ENCODE measurements at regions not wholly inside any gene's neighbourhood (a gene's known extent, or its start where the extent isn't known, plus 50 kb on each side); places are given as distances from the start of the nearest gene placed in this dataset.

DNA sequence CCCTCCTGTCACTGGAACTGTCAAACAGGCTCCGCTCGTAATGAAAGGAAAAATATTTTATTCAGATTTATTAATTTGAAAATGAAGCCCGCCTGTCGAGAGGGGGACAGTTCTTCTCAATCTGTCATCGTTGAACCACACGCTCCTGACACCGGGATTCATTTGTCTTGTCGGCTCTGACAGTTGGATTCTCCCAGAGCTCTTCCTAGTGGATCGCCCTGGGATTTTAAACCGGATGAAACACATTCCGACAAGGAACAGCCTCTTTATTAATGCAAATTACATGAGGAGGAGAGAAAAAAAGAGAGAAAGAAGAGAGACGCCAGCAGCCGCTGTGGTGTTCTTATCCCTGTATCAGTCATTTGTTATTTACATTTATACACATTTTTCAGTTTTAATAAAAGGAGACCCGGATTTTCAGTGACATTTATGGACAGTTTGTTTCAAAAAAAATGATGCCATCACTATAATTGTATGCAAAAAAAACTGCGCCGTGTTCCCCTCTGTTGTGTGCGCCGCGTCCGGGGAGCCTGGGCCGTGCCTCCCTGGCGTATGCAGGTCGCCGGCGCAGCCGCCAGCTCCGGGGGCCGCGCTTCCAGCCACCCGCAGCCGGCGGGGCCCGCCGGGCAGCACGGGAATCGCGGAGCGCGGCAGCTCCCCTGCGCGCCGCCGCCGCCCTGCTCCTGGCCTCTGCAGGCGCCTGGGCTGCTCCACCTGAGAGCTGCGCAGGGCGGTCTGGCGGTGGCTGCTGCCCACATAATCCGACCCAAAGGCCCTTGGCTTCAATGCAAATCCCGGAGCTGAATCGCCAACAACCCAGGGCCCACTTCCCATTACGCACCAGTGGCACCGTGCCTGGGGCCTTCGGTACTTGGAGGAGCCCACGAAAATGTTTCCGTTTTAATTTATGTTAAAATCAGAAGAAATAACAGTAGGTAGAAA lies 237.9 kb upstream of the PBX1 start:
- TF ChIP-seq EZH2 (IDR thresholded peaks at IDR 0.05), result no peak
- TF ChIP-seq POLR2AphosphoS5 (IDR thresholded peaks at IDR 0.05; ENCODE audit: borderline replicate concordance, low read depth, low read length), result no peak
